ENCODE measurements at regions not wholly inside any gene's neighbourhood (a gene's known extent, or its start where the extent isn't known, plus 50 kb on each side); places are given as distances from the start of the nearest gene placed in this dataset.
A peak's percentile ranks its signal among the peaks of the same experiment; 100 is the strongest.

DNA sequence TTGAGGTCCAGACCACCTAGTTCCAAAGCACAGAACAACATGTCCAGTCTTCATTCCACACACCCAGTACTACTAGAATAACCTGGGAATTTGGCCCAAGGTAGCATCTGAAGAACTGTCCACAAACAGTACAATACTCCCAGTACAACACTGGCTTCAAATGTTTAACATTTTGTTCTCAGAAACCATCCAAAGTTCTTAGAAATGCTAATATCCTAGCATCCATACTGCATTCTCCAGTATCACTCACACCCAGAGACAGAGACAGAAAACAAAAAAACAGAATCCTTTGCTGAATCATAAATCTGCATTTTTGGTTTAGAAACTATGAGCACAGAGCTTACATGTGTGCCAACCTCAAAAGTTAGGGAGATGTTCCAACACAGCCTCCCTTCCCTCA lies 490.8 kb downstream of the FOXO1 start:
- TF ChIP-seq, protein P1, sequence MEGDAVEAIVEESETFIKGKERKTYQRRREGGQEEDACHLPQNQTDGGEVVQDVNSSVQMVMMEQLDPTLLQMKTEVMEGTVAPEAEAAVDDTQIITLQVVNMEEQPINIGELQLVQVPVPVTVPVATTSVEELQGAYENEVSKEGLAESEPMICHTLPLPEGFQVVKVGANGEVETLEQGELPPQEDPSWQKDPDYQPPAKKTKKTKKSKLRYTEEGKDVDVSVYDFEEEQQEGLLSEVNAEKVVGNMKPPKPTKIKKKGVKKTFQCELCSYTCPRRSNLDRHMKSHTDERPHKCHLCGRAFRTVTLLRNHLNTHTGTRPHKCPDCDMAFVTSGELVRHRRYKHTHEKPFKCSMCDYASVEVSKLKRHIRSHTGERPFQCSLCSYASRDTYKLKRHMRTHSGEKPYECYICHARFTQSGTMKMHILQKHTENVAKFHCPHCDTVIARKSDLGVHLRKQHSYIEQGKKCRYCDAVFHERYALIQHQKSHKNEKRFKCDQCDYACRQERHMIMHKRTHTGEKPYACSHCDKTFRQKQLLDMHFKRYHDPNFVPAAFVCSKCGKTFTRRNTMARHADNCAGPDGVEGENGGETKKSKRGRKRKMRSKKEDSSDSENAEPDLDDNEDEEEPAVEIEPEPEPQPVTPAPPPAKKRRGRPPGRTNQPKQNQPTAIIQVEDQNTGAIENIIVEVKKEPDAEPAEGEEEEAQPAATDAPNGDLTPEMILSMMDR (IDR thresholded peaks at IDR 0.05; ENCODE audit: low read depth, low read length): no peak
- DNase-seq (ENCODE audit: low read depth in 2 of 2): peak in 1 of 2 donors; percentile 54
- no peak overlapping the region for H3K4me3 ChIP-seq (replicated peaks in 1 of 2; ENCODE audit: low read depth in 2 of 2, low read length in 2 of 2)

DNA sequence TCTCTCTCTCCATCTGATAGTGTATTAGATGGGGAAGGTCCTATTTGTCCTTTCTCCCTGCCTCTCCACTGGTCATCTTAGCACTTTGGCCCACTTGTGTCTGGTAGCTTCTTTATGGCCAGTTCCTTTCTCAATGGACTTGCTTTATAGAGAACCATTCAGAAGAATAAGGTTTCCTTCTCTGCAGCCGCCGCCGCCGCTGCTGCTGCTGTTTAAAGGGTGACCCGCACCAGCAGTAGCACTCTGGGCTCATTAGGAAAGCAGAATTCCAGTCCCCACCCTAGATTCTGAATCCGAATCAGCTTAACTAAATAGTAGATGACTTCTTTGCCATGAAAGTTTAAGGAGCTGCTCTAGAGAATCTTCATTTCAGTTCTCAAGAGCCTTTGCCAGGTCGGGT lies 490.2 kb downstream of the FOXO1 start:
- TF ChIP-seq, protein P1 (IDR thresholded peaks at IDR 0.05; ENCODE audit: low read depth, low read length): no peak
- no peak for DNase-seq (ENCODE audit: low read depth in 2 of 2)
- no peak overlapping the region for H3K4me3 ChIP-seq (replicated peaks in 1 of 2; ENCODE audit: low read depth in 2 of 2, low read length in 2 of 2)

DNA sequence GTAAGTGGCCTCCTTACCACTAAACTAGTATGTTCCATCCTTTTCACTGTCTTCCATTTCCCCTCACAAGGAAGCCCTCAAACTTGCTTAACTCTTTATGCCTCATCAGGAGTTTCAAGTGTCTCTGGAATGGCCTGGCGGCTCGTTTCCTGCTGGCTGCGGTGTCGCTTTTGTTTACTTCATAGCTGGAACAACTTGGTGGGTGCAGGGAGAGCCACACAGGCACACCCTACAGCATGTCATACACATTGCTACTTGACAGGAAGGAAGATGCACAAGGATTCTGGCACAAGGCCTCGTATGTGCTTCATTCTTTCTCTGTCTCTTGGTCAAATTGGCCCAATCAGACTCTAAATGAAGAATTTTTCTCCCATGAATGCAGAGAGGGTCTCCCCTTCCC lies 488.3 kb downstream of the FOXO1 start:
- TF ChIP-seq, protein P1 (IDR thresholded peaks at IDR 0.05; ENCODE audit: low read depth, low read length): no peak
- no peak overlapping the region for H3K4me3 ChIP-seq (replicated peaks in 1 of 2; ENCODE audit: low read depth in 2 of 2, low read length in 2 of 2)
- no peak for DNase-seq (ENCODE audit: low read depth in 2 of 2)

DNA sequence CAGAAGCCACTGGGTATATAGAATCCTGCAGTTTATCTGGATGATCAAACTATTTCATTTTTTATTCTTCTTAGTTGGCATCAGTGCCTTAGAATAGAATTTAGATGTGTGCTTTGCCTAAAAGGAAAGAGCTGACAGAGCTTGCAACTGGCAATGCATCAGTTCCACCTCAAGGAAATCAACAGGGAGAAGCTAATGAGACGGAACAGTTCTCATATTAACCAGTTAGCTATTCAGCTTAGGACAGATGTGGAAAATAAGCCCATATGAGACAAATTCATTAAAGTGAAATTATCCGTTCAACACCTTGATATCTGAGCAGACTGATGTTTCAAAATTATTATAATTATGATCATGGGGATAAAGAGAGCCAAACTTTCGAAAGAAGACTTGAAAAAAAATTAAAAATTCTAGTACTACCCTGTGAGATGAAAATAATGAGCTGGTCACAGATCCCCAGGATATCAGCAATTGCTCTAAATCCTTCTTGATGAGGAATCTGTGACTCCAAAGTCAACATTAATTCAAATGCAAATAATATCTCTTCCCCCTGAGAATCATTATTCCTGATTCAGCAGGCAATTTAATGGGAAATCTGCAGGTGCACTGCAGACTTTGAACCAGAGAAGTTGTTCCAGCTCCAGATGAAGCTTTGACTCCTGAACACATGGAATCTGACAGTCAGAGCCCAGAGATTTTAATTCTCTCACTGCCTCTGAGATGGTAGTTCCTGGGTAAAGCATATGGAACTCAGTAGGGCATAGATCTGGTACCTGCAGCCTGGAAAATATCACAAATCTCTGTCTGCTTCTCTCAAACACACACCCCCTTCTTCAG lies 486.8 kb downstream of the FOXO1 start:
- TF ChIP-seq, protein P1 (IDR thresholded peaks at IDR 0.05; ENCODE audit: low read depth, low read length): no peak
- H3K4me3 ChIP-seq (replicated peaks in 1 of 2; ENCODE audit: low read depth in 2 of 2, low read length in 2 of 2): no peak overlapping the region
- DNase-seq (ENCODE audit: low read depth in 2 of 2): no peak

GRCh38 chr13:40180776-40181175 lies 485.7 kb downstream of the FOXO1 start:
- no peak overlapping the region for H3K4me3 ChIP-seq (replicated peaks in 1 of 2; ENCODE audit: low read depth in 2 of 2, low read length in 2 of 2)
- TF ChIP-seq, protein P1 (IDR thresholded peaks at IDR 0.05; ENCODE audit: low read depth, low read length): no peak
- no peak for DNase-seq (ENCODE audit: low read depth in 2 of 2)

- DNase-seq (ENCODE audit: low read depth in 2 of 2): peak; percentile 80 to 91
- no peak overlapping the region for H3K4me3 ChIP-seq (replicated peaks in 1 of 2; ENCODE audit: low read depth in 2 of 2, low read length in 2 of 2)
- TF ChIP-seq, protein P1 (IDR thresholded peaks at IDR 0.05; ENCODE audit: low read depth, low read length): no peak
Observed at GRCh38 chr13:40181203-40181845, 485.1 kb downstream of the FOXO1 start.

Measured in cardiac fibroblast (primary cell).